Retina (tissue), 1 donor: ENCODE measurements at regions not wholly inside any gene's neighbourhood (a gene's known extent, or its start where the extent isn't known, plus 50 kb on each side); places are given as distances from the start of the nearest gene placed in this dataset.
"Not testable (repeated sequence)": the region's sequence is repeated elsewhere in the genome, so short reads cannot be mapped to it uniquely, and the experiment has no call there.

Experiments
- DNase-seq: peaks from one replicate; pipeline ENCODE4 v3.0.0-alpha.2; 2016

DNA sequence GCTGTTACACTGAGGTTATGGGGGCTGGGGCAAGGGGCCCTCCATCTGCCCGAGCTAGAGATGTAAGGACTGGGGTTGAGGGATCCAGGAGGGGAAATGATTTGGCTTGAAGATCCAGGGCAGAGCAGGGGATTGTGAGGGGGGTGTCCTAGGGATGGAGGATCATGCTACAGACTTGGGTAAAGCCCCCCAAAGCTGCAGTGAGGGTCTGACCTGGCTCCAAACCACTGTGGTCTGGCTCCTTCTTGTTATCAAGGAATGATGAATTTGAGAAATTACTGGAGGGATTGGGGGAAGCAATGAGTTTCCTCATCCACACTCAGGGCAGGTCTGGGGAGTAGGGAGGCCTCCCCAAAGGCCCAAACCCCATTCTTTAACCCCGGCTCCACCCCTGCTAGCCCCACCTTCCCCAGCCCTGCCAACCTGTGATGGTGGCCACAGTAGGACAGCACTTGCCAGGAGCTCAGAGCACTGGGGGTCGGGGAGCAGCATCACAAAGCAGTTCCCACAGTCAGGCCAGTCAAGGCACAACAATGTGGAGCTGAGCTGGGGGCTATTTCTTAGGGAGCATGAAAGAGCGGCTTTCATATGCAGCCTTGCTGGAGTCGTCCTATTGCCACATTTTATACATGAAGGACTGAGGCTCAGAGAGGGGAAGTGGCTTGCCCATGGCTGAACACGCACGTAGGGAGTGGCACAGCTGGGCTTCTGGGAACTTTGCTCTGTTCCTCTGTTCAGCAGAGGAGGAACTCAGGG is 165.5 kb downstream of the EFNB1 start:
- no peak for DNase-seq

DNA sequence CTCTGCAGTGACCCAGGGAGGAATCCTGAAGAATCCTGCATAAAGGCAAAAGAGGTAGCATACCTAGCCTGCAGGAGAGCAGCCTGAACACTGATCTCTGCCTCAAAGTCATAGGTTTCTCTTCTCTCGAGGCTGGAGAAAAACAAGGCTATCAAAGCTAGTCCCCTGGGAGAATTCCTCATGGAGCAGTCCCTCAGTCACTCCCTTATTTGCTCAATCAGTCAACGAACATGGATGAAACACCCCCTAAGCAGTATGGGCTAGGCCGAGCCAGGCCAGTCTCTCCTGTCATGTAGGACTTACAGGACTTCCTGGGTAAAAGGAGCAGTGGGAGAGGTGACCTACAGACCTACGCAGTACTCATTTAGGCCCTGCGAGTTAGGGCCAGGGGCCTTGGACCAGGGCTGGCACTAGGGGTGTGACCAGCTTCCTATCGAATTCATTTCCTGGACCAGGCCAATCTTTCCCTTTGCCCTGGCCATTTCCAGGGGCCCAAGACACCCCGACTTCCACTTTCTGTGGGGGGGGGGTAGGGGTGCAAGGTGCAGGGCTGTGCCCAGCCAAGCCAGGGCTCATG is 164.1 kb downstream of the EFNB1 start:
- DNase-seq = no peak

DNA sequence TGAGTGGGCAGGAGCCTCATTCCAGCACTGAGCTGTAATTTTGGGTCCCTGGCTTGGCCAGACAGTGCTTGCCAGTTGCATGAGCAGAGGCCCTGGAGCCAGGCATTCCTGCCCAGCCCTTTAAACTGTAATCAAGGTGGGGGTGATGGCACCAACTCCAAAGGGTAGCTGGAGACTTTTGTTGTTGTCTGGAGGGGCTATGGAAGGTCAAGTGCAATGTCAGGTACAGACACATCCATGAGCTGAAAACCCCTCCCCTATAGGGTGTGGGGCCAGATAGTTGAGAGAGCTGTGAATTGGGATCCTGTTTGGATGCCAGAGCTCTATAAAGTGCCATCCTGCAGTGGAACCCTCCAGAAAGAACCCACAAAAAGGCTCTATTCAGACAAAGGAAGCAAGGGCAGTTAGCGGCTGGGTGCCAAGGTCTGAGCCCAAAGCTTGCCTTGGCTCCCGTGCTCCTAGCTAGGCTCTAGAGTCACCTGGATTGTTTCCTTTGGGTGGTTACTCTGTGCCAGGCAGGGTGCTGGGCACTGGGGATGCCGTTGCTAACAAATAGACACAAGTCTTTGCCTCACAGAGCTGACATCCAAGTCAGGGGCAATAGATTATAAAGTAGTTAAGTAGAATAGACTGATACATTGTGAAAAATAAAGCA is 163.0 kb downstream of the EFNB1 start:
- DNase-seq = no peak

DNA sequence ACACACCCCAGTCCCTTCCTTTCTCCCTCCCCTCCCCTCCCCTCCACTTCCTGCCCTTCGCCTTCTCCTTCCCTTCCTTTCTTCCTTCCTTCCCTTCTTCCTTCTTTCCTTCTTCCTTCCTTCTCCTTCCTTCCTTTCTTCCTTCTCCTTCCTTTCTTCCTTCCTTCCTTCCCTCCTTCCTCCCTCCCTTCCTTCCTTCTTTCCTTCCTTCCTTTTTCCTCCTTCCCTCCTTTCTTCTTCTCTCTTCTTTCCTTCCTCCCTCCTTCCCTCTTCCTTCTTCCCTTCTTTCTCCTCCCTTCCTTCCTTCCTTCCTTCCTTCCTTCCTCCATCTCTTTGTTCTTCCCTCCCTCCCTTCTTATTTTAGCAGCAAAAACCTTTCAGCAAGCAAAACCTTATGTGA is 162.1 kb downstream of the EFNB1 start:
- no peak for DNase-seq

DNA sequence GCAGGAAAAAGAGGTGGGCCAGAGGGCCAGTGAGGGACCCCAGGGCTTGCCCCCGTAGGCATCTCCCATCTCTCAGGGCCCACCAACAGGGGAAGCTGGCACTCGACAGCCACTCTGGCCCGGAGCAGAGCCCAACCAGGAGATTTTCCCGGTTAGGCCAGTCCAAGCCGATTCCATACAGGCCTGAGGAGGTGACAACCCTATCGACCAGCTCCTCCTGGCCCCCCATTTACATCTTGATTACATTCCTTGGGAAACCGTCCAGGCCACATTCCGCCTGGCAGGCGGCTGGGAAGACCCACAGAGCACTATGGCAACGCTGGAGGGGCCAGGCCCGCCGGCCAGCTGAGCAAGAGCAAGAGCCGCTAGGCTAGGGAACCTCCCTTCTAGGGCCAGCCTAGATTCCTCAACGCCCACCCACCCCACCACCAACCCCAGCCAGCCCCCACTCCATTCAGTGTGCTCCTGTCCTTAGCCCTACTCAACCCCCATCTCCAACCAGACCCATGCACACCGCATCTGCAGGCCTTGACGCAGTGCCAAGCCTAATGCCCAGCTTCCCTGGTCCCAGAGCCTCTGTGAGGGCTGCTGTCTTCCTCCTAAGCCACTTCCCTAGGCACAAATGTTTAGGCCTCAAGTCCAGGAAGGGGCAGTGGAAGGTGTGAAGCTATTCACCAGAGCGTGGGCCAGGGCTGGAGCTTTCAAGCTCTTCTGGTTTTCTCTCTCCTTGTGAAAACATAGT is 161.2 kb downstream of the EFNB1 start:
- peak; percentile 45 for DNase-seq

DNA sequence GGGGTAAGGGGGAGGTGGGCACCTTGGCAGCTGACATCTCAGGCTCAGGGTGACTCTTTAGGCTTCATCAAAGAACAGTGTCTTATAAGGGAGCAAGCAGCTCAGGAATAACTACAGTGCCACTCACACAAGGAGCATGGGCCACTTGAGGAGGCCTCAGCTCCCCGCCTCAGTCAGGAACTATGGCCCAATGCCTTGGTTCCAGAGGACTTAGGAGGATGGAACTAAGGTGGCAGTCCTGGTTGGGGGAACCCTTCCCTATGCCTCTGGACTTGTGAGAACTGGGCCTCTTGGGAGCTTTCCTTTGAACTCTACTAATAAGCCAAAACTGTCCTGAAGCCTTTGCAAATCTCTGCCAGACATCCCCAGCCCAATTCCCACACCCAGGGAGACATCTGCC is 160.6 kb downstream of the EFNB1 start:
- no peak for DNase-seq

DNA sequence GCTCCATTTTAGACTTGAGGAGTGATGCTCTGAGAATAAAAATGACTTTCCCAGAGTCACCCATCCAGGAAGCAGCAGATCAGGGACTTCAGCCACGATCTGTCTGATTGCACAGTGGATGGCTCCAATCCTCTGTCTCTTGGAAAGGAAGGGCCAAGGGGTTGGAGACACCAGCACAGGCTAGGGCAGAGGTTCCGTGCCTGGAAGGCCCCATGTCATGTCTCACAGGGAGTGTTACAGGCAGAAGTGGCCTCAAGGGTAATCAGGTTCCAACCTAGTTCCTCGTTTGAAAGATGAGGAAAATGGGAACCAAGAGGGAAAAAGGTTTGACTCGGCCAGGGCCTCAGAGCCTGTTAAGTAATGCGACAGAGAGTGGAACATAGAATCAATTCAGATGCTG is 160.0 kb downstream of the EFNB1 start:
- no peak for DNase-seq

DNA sequence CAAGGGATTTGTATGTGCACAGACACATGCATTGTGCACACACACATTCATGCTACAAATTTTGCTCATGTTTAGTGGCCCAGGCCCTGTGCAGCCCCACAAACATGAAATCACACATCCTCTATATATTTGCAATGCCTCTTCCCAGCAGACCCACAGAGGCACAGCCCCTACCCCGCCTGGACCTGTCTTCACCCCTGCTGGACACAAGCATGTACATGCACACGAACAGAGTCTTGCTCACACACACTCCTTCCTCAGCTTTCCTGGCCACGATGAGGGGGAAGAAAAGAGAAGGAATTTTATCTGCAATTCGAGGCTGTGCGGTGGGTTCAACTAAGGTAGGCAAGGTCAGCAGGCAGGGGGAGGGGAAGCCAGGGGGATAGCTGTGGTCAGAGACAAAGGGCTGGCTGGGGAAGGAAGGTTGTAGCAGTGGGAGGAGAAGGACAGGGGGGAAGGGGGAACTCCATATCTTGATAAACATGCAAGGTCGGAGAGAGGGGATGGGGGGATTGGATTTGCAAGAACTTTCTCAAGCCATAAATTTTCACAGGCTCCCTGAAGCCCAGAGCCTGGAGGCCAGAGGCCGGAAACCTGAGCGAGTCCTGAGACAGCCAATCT is 156.4 kb downstream of the EFNB1 start:
- no peak for DNase-seq

DNA sequence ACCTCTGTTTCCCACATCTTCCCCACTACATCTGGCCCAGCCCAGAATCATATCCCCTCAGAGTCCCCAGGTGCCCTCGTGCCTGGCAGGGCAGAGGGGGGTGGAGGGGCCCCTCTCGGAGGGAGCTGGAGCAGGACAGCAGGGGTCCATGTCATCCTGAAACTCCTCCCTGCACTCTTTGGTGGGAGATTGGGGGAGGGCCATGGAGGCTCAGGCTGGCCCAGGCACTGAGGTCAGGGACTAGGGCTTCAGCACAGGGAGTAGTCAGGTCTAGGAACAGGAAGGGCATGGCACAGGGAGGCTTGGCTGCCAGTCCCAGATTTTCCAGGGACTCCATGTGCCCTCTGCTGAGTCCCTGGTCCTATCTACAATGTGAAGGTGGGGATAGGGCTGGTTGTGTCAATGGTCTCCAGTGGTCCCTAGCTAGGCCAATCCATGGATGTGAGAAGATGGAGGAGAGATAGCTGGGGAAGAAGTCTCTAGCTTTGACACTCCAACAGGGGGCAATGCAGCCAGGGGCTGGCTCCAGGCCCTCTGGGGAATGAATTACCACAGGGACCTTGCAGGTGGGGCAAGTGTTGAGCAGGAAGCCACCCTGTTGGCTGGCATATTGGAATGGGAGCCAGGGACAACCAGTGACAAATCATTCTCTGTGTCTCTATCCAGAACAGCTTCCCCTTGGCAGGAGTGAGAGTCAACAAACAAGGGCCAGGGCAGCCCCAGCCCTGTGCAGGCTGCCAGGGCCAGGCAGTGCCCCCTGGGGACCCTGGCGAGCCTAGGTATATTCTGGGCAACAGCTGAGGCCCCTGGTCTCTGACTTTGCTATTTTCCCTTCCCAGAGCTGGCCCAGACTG is 154.4 kb downstream of the EFNB1 start:
- DNase-seq = no peak

DNA sequence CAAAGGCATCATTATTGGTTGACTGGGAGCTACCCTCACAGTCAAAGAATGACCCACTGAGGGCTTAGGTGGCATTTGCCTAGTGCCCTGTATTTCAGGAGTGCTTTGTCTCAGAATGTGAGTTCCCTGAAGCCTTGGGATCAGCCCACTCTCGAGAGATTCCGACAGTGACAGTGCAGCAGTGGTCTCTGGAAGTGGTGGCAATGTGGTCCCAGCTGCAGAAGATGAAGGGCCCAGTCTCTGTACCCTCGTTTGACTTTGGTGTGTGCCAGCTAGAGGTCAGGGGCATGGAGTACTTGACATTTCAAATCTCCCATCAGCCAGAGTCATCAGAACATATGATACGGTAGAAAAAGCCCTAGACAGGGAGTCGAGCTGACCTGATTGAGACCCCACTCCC is 153.7 kb downstream of the EFNB1 start:
- no peak for DNase-seq

DNA sequence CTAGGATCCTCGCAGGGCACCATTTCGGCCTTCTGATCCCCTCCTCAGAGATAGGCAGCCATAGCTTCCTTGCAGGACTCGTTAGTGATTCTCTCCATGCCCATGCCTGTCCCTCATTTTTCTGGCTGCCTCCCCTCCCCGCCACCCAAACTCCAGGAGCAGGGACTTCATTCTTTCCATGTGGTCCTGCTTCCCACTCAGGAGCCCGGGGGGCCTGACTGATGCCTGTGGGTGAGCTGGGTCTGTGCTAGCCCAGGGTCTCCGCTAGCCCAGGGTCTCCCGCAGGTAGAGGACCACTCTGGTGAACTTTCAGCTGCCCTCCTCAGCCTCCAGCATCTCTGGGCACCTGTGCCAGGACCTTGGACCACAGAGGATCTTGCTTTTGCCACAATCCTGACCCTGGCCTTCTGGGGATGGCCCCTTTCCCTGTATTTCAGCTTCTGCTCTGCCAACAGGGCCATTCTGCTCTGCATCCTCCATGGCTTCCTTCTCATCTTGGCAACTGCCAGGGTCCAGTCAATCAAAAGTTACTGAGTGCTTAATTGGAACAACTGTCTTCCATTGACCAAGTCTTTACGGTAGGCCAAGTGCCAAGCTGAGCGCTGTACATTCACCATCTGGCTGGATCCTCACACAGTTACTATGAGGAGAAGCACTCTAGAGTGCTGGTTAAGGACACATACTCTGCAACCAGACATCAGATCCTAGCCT is 152.2 kb downstream of the EFNB1 start:
- no peak for DNase-seq

DNA sequence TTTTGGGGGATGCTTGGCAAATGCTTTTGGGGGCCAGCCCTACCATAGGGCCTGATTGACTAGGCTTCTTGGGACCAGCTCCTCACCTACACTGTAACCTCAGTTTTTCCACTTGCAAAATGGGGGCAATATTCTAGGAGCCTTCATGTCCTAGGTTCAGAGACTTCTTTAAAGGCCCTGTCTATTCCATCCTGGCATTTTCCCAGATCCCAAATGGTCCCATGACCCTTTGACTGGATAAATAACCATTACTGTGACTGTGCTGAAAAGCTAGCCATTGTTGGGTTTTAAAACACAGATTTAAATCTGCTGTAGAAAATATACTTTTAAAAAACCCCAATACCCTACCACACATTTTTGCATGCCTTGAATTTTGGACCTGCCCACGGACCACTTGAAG is 149.8 kb downstream of the EFNB1 start:
- DNase-seq = no peak

DNA sequence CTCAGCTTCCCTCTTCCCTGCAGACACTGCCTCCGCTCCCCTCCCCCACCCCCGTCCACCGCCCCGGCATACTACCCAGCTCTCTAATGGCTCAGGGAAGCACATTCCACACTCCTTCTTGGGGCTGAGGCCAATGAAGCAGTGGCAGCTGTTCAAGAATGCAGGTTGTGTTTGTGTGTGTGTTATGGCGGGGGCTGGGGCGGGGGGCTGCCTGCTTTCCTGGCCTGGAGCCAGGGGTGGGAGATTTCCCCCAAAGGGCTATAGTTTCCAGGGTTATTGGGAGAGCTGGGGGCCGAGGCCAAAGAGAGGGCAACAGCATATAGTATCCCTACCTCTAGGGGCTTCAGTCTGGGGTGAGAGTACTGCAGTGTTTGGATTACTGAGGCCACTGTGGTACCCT is 149.4 kb downstream of the EFNB1 start:
- DNase-seq = no peak

DNA sequence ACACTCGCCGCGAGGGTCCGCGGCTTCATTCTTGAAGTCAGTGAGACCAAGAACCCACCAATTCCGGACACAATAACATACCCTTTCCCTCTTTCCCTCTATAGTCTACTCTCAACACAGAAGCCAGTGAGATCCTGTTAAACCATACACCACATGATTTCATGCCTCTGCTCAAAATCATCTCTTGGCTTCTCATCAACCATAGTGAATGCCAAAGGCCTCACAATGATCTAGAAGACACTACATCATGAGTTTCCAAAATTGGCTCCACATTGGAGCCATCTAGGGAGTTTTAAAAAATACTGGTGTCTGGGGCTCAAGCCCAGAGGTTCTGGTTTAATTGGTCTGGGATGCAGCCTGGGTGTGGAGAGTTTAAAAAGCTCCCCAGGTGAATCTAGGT is 124.5 kb downstream of the EFNB1 start:
- no peak for DNase-seq

DNA sequence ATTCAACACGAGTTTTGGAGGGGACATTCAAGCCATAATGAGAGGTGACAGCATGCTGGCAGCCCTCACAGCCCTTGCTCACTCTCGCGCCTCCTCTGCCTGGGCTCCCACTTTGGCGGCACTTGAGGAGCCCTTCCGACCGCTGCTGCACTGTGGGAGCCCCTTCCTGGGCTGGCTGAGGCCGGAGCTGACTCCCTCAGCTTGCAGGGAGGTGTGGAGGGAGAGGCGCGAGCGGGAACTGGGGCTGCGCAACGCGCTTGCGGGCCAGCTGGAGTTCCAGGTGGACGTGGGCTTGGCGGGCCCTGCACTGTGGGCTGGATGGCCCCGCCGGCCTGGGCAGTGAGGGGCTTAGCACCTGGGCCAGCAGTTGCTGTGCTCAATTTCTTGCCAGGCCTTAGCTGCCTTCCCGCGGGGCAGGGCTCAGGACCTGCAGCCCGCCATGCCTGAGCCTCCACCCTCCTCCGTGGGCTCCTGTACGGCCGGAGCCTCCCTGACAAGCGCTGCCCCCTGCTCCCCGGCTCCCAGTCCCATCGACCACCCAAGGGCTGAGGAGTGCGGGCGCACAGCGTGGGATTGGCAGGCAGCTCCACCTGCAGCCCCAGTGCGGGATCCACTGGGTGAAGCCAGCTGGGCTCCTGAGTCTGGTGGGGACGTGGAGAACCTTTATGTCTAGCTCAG is 123.3 kb downstream of the EFNB1 start:
- DNase-seq = not testable (repeated sequence)

DNA sequence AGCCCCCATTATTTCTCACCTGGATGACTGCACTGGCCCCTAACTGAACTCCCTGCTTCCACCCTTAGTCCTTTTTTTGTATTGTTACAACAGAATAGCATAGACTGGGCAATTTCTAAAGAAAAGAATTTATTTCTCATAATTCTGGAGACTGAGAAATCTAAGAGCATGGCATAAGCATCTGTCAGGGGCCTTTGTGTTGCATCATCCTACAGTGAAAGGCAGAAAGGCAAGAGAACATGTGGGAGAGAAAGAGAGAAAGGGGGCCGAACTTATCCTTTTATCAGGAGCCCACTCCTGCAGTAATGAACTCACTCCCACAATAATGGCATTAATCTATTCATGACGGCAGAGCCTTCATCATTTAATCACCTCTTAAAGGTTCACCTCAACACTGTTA is 122.1 kb downstream of the EFNB1 start:
- DNase-seq = no peak

DNA sequence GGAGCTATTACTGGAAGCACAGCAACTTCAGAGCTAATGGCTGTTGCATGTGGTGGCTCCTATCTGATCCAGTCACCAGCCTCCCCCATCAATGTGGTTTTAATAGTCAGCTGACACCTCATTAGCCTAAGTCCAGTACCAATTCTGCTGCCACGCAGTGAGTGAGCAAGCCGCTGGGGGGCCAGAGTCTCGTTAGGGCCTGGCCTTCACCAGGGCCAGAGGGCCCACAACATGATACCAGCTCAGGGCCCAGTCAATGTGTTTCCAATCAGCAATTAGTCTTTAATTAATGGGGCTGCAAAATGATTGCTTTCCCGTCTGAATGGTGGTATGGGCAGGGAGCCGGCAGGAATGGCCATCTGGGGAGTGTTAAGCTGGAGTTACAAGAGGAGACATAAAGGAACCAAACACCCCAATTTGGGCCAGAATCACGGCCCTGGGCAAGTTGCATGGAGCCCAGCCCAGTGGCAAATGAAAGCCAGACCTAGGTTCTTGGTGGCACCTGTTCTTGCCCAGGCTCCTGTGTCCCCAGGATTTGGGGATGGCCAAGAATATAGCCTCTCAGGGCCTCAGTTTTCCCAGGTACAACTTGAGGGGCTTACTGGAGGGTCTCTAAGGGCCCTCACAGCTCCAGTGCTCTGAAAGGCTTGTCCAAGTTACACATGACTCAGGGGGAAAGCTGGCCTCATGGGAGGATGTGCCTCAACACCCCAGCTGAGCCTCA is 119.2 kb downstream of the EFNB1 start:
- no peak for DNase-seq

DNA sequence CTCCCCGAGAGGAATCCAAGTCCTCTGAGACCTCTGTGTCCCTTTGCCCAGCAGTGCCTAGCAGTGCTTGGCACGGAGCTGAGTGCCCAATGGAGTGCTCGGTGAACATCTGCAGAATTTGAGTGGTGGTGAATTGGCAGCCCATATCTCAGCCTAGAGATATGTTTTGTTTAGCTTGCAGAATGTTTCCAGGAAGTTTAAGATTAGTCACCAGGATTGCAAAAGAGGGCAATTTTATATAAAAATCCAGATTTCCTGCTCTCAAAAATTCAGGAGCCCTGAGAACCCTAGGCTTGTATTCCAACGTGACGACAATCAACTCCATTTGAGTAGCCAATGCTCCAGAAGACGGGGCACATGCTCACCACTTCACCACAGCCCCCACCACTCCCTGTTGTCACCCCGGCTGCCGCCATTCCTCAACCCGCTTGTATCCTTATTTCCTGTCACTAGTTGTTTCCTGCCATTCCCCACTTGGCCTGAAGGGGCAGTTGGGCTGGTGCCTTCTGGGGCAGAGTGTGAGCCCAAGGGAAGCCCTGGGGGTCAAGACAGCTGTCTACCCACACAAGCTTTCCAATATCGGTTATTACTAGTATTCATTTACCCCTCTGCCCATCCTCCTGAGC is 116.9 kb downstream of the EFNB1 start:
- DNase-seq = no peak

DNA sequence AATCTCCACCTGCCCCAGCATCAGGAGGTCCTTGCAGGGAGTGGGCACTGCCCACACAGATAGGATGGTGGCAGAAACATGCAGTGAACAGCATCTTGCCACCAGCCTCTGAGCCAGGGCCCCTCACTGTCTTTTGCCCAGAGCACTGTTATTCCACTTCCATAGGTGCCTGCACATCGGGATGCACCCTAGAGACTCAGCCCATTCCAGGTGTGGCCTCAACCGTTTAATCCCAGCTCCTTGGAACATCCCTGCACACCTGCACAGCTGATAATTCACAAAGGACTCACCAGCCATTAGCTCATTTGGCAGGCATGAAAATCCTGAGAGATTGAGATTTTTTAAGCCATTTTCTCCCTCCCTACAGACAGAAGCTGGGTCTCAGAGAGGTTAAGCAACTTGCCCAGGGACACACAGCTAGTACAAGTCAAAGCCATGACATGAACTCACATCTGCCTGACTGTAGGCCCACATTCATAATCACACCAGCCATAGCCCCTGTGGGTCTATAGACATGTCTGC is 116.3 kb downstream of the EFNB1 start:
- no peak for DNase-seq

DNA sequence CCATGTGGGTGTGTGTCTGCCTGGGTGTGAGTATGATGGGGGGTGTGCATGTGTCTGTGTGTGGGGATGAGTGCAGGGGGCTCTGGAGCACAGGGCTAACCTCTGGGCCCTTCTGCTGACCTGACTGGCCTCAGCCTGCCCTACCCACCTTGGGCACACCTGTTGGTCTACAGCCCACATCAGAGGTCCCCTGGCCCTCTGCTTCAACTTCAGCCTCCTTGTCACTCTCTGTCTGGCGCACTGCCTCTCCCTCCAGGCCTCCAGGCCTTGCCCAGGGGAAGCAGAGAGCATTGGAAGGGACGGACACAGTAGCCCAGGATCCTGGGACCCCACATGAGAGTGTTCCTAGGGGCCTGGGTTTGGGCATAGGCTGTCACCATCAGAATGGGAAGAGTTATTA is 115.4 kb downstream of the EFNB1 start:
- no peak for DNase-seq
